CD4-positive, alpha-beta T cell (primary cell): ENCODE measurements at regions not wholly inside any gene's neighbourhood (a gene's known extent, or its start where the extent isn't known, plus 50 kb on each side); places are given as distances from the start of the nearest gene placed in this dataset.

Source experiments
- ATAC-seq: fragments of 200-7000 bp; cut with Tn5 transposase; one replicate; pipeline ENCODE4 v1.10.0; 2022; ENCODE audit warnings: mild to moderate bottlenecking; ENCODE audit not compliant: poor library complexity
- CTCF ChIA-PET: fragments of 350-600 bp; sonication (Branson Sonifier 250); formaldehyde crosslinking; loops from one replicate; lab custom pipeline; 2021; ENCODE audit warnings: antibody characterized with exemption, inconsistent platforms; lab: Charles Lee
- POLR2A ChIA-PET: fragments of 350-600 bp; sonication (Branson Sonifier 250); formaldehyde crosslinking; loops from one replicate; lab custom pipeline; 2021; ENCODE audit warnings: antibody characterized with exemption, inconsistent platforms; lab: Charles Lee
- DNase-seq, 14 experiments: peaks; one replicate each; pipeline ENCODE4 v3.0.0-alpha.2; 2013 to 2020; ENCODE audit warnings: mixed read lengths in 2 of 14
- H3K27ac ChIP-seq, 2 donors: one replicate each; pipeline versions ENCODE4 v1.5.1 to v1.7.0; 2013; ENCODE audit warnings: low read length in 2 of 2, low read depth in 1 of 2, mild to moderate bottlenecking in 1 of 2
- H3K27me3 ChIP-seq, 2 experiments: 1 replicate in 1 of 2; 2 replicates in 1 of 2; pipeline versions ENCODE4 v1.6.1 to v1.7.0; 2013; ENCODE audit warnings: low read length in 2 of 2, control low read depth in 1 of 2, mild to moderate bottlenecking in 1 of 2, moderate library complexity in 1 of 2; ENCODE audit not compliant: insufficient read depth in 2 of 2, control insufficient read depth in 1 of 2
- H3K36me3 ChIP-seq: one replicate; pipeline ENCODE4 v1.6.1; 2013; ENCODE audit warnings: low read length, control low read depth; ENCODE audit not compliant: insufficient read depth
- H3K4me1 ChIP-seq: one replicate; pipeline ENCODE4 v1.6.1; 2013; ENCODE audit warnings: low read length, control low read depth; ENCODE audit not compliant: insufficient read depth
- H3K4me3 ChIP-seq: one replicate; pipeline ENCODE4 v1.5.1; 2013; ENCODE audit warnings: mild to moderate bottlenecking, low read length, moderate library complexity
- H3K9me3 ChIP-seq, 2 experiments: 1 replicate in 1 of 2; 2 replicates in 1 of 2; pipeline versions ENCODE4 v1.6.1 to v1.7.0; 2013; ENCODE audit warnings: low read length in 2 of 2, mild to moderate bottlenecking in 2 of 2, control low read depth in 1 of 2, moderate library complexity in 1 of 2; ENCODE audit not compliant: control insufficient read depth in 1 of 2, insufficient read depth in 1 of 2
- H3K27ac Mint-ChIP-seq: one replicate; pipeline ENCODE4 v1.8.0; 2020; ENCODE audit warnings: mixed read lengths
- H3K27me3 Mint-ChIP-seq: one replicate; pipeline ENCODE4 v1.8.0; 2021; ENCODE audit warnings: mixed read lengths
- H3K36me3 Mint-ChIP-seq: one replicate; pipeline ENCODE4 v1.8.0; 2021; ENCODE audit warnings: low read depth, mixed read lengths
- H3K4me1 Mint-ChIP-seq: one replicate; pipeline ENCODE4 v1.8.0; 2021; ENCODE audit warnings: low read depth, mixed read lengths
- H3K4me3 Mint-ChIP-seq: one replicate; pipeline ENCODE4 v1.8.0; 2020; ENCODE audit warnings: mild to moderate bottlenecking, mixed read lengths
- H3K9me3 Mint-ChIP-seq: one replicate; pipeline ENCODE4 v1.8.0; 2020; ENCODE audit warnings: mixed read lengths
- CTCF ChIP-seq: fragments of 200-600 bp; IDR thresholded peaks from one replicate; pipeline ENCODE4 v1.8.0; 2022; ENCODE audit warnings: antibody characterized with exemption, mild to moderate bottlenecking
- intact Hi-C, 2 experiments: fragments of 100-400 bp; cut with DNase I in 1 of 2; cut with micrococcal nuclease in 1 of 2; formaldehyde crosslinking; loops; one replicate each; pipeline versions ENCODE4 v1.15.1 to v1.9.0; 2023 to 2025; cut with DNase I, micrococcal nuclease

DNA sequence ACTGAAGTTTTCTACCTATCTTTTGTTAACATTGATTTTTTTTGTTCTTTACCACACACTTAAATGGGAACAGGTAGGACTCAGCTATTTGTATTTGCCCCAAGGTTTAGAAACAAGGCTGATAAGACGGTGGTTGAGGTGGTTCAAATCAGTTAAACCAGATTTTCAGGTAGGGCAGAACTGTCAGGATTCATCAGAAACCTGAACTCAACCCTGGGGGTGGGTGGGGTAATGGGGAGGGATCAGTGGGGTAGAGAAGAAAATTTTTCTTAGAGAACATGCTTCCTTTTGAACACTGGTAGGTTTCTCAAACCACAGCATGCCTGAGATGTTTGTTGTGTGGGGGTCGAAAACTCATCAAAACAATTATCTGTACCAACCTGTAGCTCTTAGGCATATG is 113.0 kb downstream of the BASP1 start:
- Histone ChIP-seq H3K4me1 (no peaks in the 10 kb centered on the region), H3K27ac (no peak overlapping the region), H3K36me3 (no peaks in the 10 kb centered on the region), H3K9me3 (peaks cover 0 to 8% of the 10 kb centered on the region in 2 experiments), H3K27me3 (no peaks in the 10 kb centered on the region), H3K4me3 (no peak overlapping the region)
- TF ChIP-seq CTCF, result no peak
- intact Hi-C loops, result no loop called here
- ChIA-PET POLR2A (no interaction called here), CTCF (no interaction called here)
- ATAC-seq (no peak), DNase-seq (no peak)
- H3K9me3 Mint-ChIP-seq, result peaks cover 13% of the 10 kb centered on the region
- H3K36me3 Mint-ChIP-seq, result no peaks in the 10 kb centered on the region
- H3K4me1 Mint-ChIP-seq, result no peaks in the 10 kb centered on the region
- H3K27me3 Mint-ChIP-seq, result no peaks in the 10 kb centered on the region
- H3K4me3 Mint-ChIP-seq, result no peak overlapping the region
- H3K27ac Mint-ChIP-seq, result no peak overlapping the region

DNA sequence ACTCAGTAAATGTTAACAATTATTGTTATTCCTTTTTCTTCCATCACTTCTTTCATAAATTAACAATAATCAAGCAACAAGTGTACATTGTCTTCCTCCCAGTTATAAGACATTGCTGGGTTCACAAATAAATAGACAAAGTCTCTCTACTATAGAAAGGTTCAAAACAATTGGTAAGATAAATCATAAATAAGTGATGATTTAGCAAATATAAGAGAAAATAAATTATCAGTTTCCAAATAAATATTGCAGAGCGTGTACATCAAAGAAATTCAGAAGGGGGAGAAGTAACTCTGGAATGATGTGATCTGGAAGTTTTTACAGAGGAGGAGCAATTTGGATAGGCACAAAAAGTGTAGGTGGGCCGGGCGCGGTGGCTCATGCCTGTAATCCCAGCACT is 114.2 kb downstream of the BASP1 start:
- TF ChIP-seq CTCF, result no peak
- H3K27me3 Mint-ChIP-seq, result no peaks in the 10 kb centered on the region
- DNase-seq (no peak), ATAC-seq (no peak)
- H3K27ac ChIP-seq, result no peak overlapping the region
- peaks cover 0 to 8% of the 10 kb centered on the region in 2 experiments for H3K9me3 ChIP-seq
- H3K36me3 Mint-ChIP-seq, result no peaks in the 10 kb centered on the region
- intact Hi-C loops, result no loop called here
- no peaks in the 10 kb centered on the region for H3K4me1 Mint-ChIP-seq
- no peaks in the 10 kb centered on the region for H3K36me3 ChIP-seq
- POLR2A ChIA-PET, result no interaction called here
- H3K4me3 Mint-ChIP-seq, result no peak overlapping the region
- CTCF ChIA-PET, result no interaction called here
- H3K27me3 ChIP-seq, result no peaks in the 10 kb centered on the region
- H3K27ac Mint-ChIP-seq, result no peak overlapping the region
- H3K9me3 Mint-ChIP-seq, result peaks cover 15% of the 10 kb centered on the region
- H3K4me1 ChIP-seq, result no peaks in the 10 kb centered on the region
- H3K4me3 ChIP-seq, result no peak overlapping the region

DNA sequence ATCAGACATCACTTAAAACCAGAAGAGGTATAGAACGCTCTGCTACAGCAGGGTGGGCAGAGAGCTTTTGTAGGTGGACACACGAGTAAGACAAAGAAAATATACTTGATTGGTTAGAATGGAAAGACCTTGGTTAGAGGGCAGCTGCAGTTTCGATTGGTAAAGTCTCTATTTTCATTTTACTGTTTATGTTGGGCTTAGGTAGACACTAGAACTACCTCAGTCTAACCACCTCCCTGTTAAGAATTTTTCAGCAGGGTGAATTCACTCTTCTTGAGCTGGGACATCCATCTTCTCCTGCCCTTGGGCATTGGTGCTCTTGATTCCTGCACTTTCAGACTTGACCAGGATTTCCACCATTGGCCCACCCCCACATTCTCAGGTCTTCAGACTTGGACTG is 116.3 kb downstream of the BASP1 start:
- H3K27me3 ChIP-seq, result no peaks in the 10 kb centered on the region
- no peaks in the 10 kb centered on the region for H3K4me1 ChIP-seq
- H3K36me3 ChIP-seq, result no peaks in the 10 kb centered on the region
- Mint-ChIP-seq H3K4me1 (no peaks in the 10 kb centered on the region), H3K4me3 (no peak overlapping the region), H3K9me3 (peaks cover 13% of the 10 kb centered on the region), H3K27ac (no peak overlapping the region), H3K27me3 (no peaks in the 10 kb centered on the region), H3K36me3 (no peaks in the 10 kb centered on the region)
- no peak overlapping the region for H3K4me3 ChIP-seq
- no peak overlapping the region for H3K27ac ChIP-seq
- no peak for TF ChIP-seq CTCF
- ATAC-seq, result no peak
- intact Hi-C loops, result no loop called here
- H3K9me3 ChIP-seq, result peaks cover 0 to 19% of the 10 kb centered on the region in 2 experiments
- no peak for DNase-seq
- POLR2A ChIA-PET, result no interaction called here
- CTCF ChIA-PET, result no interaction called here
